Activated gamma-delta T cell treated with anti-CD3 and anti-CD28 coated beads, Interleukin-2, amount 50 U/mL, for 16 hours (primary cell): ENCODE measurements at regions not wholly inside any gene's neighbourhood (a gene's known extent, or its start where the extent isn't known, plus 50 kb on each side); places are given as distances from the start of the nearest gene placed in this dataset.

Source experiments
- DNase-seq: peaks from one replicate; pipeline ENCODE4 v3.0.0-alpha.2; 2020; ENCODE audit warnings: low read depth

DNA sequence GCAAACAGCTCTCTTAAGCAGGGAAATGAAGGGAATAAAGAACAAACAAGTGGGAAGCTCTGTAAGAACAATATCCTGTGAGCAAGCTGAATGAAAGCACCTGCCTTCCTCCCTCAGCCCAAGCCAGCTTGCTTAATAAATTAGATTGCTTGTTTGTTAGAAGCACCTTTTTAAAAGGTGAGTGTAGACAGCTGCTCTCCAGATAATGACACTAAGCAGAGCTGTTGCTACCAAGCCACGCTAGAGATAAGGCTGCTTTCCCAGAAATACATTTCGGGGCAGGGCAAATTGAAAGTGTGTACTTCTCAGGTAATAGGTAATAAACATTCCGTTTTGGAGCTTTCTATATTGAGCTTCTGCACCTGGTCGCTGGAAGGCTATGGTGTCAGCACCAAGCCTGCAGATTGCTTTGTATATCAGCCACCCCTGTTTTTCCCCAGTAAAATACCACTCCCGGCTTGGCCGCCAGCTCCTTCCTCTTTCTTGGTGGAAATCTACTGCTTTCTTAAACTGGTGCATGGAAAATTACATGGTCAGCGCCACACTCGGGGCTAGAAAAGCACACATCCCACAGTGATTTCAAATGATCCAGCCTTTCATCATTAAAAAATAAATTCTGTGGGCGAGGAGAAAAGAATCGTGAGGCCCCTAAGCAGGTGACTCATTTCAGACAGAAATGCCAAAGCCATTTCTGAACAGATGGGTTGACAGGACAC, 151.3 kb downstream of the ETS2 start:
- DNase-seq = no peak

DNA sequence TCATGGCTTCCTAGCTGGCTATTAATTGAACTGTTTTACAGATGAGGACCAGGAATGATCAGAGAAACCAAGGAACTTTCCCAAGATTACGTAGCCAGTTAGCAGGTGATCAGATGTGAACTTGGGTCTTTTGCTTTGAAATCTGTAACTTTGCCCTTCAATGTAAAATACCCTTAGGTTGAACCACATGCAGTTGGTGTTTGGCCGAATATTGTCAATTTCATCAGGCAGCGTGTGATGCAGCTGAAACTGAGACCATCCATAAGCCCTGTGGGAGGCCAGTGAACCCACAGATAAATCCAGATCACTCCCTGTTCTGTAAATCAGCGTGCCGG, 150.8 kb downstream of the ETS2 start:
- no peak for DNase-seq

DNA sequence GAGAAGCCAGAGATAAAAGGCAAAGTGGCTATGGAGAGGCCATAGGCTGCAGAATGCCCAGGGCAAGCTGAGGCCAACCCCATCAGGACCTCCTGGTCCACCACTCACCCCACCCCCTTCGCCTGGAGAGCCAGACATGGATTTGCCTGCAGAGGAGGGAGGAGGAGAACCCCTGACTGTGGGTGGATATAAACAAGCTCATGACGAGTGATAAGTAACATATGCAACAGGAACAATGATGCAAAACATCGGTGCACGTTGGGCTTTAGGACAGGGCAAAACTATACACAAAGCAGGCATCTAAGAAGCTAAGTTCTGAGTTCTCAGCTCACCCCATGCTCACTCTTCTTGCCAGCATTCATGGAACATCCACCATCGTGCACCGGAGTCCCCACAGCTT, 150.3 kb downstream of the ETS2 start:
- DNase-seq = no peak

DNA sequence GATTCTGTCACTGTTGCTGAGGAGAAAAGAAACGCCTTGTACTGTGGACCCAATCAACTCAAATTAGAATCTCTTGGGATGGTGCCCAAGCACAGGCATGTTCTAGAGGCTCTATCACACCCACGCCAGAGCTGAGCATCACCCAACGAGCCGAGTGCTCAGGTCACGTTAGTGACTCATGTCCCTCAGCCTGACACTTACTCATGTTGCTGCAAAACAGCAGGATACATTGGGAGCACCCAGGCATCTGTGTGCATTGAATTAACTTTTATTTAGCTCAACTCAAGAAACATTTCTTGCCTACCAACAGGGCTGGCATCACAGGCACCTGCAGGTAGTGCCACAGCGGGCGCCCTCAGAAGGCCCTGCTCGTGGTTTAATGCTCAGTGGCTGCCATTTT, 149.8 kb downstream of the ETS2 start:
- DNase-seq = no peak

DNA sequence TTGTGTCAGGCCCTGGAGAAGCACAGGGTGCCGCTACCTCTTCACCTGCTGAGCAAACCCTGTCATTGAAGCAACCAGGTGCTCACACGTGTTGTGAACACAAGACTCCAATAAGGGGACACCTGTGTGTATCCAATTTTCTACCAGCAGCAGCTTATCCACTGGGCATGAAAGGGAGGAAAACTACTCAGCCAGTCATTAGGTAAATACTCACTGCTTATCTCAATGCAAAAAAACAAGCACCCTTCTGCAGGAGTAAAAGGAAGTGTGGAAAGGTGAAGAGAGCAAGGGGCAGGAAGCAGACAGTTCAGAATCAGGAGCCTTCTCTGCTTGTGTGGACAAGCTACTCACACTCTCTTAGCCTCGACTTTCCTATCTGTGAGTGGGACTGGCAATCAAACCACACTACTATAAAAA, 148.9 kb downstream of the ETS2 start:
- no peak for DNase-seq

DNA sequence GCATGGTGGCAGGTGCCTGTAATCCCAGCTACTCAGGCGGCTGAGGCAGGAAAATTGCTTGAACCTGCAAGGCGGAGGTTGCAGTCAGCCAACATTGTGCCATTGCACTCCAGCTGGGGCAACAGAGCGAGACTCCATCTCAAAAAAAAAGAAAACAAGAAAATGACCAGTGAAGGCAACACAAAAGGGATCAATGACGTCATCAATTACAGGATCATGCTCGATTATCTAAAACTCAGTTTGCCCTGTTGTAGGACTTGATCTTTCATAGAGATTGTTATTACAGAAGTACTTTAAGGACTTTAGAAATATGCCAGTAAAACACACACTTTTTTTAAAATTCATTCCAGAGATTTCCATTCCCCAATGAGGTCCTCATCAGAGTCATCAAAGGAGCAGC, 147.8 kb downstream of the ETS2 start:
- DNase-seq = no peak

DNA sequence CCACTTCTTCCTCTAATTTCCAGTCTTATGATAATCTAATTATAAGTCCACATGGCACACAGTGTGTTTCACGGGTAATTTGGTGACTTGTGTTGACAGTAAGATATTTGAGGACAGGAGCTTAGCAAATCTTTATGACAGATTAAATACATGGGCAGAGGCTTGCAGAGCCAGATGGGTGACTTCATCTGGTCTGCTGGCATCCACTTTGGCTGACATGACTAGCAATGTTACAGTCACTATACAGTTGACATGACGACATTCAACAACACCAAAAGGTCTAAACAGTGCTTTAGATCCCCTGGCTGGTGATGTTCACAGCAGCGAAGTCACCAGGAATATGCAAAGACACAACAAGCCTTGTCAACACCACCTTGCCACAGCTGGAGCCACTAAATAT, 147.2 kb downstream of the ETS2 start:
- no peak for DNase-seq

DNA sequence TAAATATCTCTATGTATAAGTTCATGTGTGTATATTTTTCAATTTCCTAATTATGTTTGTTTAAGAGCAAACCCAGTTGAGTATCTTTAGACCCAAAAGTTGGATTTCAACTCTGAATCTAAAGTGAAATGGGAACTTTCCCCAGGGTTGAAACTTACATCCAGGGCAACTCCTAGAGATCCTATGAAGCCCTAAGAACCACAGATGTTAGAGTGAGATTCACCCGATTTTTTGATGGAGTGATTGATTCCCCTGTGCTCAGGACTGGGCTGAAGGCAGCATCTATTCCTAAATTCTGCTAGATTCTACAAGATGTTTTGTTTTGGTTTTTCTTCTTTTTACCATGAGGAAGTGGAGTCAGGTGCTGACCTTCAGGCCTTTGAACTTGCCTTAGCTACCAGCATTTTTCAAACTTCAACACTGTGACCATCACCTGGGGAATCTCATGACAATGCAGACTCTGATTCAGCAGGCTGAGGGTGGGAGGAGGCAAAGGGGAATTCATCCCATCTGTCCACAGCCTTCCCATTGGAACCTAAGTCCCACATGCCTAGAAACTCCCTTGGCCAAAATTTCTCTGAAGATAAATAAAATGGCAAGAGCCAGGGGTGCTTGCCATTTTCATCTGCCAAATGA, 145.5 kb downstream of the ETS2 start:
- no peak for DNase-seq

DNA sequence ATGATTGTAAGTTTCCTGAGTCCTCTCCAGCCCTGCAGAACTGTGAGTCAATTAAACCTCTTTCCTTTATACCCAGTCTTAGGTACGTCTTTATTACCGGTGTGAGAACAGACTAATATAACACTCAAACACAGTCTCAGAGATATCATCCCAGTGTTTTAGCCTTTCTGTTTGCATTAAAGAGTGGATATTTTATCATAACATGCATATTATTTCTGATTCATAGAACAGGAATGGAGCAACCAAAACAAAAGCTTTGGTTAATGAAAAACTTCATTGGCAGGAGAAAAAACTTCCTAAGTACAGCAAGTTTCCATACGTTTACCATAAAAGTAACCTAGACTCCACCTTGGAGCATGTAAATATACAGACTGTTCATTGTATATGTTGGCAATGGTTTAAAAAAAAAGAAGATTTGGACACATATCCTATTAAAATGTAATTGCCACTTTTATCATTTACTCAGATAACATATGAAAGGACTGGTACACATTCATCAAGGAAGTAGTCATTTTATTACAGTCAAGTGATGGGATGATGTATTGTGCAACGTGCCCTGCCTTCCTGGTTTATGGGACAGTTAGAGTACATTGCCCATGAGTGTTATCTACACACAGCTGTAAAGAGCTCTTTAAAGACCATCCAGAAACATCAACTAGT, 144.8 kb downstream of the ETS2 start:
- no peak for DNase-seq

DNA sequence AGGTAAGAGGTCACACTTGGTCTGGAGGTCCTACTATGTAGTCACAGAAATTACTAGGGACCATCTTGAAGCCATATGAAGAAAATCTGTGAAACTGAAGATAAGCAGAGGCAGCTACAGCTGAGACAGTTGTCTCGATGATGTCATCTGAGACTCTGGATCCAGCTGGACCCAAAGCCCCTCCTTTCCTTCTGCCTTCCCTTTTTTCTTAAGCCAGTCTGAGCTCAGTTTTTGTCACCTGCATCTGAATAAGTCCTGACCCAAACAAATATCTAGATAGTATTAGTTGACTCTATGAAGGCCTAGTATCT, 143.3 kb downstream of the ETS2 start:
- DNase-seq = no peak

DNA sequence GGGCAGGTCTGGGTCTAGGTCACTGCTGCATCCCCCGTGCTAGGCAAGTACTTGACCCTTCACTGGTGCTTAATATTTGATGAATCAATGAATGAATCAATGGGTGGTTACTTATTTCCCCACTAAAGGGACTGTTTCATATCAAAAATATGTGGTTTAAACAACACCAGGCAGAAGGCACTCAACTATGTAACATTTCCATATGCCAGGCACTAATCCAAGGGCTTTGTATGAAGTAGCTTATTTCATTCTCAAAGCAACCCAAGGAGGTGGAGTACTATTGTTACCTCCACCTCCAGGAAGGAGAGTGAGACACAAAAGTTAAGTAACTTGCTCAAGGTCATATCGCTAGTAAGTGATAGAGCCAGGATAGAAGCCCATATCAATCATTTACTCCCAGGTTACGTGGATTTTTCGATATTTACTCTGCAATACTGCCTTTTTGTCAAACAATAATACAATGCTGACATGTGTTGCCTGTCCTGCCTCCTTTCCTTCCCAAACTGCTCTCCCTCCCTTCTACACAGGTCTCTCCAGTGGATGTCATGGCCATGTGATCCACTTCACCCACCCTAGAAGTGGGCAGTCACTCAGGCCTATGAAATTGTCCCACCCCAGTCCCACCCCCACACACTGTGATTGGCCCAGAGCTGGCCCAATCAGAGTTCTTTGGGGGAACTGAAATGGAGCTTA, 142.8 kb downstream of the ETS2 start:
- no peak for DNase-seq

DNA sequence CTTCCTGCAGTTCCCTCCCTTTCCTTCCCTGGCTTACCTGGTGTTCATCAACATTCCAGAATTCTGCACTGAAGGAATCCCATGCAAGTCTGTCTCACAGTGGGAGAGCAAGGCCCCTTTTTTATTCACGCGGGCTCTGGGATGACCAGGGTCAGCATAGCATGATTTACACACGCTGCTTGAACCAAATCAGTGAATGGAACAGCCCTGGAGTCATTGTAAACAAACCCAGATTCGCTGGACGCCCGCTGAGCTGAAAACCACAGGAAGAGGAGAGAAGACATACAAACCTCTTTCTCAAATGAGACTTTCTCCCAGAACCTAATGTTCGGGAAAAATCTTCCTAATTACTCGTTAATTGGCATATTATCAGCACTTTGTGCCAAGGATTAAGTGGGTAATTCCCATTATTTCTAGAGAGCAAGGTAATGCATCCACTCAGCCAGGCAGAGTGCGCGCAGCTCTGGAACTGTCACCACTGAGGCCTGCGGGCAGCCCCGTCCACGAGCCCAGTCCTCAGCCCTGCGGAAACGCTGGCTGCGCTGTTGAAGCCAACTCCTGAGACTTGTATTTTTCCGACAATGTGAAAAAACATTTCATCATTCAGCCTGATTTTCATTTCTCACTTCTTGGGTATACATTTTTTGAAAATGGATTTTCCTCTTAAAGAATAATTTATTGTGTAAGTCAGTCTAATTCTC, 140.0 kb downstream of the ETS2 start:
- DNase-seq = no peak

DNA sequence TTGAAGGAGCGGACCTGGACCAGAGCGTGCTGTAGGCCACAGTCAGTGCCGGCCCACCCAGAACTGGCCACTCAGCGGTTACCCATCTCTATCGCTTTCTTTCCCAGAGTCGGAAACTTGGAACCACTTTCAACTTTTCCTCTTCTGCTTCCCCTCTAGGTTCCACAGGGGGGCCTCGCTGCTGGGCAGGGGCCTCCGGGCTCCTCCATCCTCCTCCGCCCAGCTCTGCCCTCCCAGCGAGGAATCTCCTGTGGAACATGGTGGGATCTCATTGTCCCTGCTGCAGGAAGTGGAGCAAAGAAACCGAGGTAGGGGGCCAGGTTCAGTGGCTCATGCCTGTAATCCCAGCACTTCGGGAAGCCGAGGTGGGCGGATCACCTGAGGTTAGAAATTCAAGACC, 139.2 kb downstream of the ETS2 start:
- DNase-seq = no peak

DNA sequence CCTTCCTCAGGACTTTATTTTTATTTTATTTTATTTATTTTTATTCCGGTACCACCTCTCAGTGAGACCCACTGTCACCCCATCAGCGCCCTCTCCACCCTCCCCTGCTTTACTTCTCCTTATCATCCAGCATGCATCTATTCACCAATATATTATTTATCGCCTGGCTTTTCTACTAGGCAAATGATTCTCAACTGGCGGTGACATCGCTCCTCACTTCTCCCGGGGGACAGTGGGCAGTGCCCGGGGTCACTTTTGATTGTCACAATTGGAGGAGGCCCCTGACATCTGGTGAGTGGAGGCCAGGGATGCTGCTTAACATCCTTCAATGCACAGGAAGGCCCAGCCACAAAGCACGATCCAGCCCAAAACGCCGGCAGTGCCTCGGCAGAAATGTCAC, 138.7 kb downstream of the ETS2 start:
- DNase-seq = no peak

DNA sequence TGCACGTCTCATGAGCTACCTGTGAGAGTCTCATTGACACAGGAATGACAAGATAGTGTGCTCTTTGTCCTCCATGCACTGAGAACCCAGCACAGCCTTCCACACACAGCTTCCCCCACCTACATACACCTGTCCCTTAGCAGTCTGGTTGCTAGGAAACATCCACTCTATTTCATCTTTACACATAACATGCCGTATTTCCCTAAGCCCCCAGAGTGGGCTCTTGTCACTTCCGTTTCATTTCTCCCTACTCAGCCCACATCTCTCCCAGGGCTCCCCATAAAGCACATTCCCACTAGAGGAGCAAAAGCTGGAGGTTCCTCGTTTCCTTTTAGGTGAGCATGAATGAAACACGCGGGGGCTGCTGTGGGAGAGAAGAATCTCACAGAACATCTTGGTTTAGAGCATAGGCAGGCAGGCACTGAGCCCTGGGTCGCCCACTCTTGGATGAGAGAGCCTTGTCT, 137.1 kb downstream of the ETS2 start:
- DNase-seq = no peak

DNA sequence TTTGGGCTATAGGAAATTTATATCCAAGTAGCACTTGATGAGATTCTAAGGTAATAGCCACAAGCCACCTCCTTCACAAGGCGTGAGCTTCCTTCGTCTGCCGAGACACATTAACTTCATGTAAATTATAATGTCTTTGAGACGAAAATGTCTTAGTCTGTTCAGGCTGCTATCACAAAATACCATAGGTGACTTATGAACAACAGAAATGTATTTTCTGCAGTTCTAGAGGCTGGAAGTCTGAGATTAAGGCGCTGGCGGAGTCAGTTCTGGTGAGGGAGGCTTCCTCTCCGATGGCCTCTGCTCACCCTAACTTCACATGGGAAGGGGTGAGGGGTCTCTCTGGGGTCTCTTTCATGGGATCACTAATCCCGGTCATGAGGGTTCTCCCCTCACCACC, 133.0 kb downstream of the ETS2 start:
- DNase-seq = no peak

DNA sequence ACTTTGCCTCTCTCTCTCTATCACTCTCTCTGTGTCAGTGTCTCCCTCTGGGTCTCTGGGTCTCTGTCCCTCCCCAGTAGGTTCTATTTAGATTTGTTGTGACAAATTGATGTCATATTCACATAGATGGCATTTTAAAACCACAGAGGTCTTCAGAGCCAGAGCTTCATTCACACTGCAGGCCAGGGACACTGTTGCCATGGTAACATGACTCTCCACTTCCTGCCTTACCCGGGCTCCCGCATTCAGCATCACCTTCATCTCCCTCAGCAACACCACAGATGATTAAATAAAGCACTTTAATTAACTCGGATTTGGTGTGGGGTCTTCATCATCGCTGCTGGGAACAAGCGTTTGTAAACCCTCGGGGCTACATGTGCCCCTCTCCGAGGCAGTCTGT, 132.6 kb downstream of the ETS2 start:
- DNase-seq = peak; percentile 3

DNA sequence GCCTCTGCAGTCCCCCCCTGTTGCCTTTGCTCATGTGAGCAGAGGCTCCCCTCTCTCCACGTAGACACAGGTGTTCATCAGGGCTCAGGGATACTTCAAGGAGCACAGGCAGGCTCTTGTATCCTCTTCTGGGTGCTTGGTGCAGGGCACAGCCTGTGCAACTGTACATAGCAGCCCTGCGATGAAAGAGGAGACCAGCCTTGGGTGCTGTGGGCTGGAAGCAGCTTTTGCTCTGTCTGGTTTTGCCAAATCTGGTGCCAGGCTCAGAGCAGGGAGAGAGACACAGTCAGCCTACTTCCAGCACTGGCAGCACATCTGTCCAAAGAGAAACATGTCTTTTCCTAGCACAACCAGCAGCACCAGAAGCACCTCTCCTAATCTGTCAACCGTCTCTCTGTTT, 132.1 kb downstream of the ETS2 start:
- no peak for DNase-seq

DNA sequence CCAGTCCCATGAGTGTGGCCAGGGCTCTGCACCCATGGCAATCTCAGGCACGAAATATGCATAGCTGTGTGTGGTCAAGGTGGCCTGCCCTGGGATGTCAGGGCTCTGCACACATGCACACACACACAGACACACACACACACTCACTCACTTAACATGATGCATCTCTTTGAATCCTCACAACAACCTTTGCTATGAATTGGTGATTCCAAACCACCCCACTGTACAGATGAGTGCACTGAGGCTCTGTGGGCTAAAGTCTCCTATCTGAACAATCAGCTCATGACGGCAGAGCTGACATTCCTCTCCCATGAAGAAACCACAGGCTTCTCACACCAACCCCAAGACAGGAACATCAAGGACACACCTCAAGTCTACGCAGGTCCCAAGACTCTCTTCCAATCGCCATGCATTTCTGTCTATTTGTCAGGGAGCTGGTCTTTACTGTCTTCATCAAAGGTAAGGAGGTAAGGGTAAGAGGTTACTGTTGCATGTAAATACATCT, 131.6 kb downstream of the ETS2 start:
- DNase-seq = no peak

DNA sequence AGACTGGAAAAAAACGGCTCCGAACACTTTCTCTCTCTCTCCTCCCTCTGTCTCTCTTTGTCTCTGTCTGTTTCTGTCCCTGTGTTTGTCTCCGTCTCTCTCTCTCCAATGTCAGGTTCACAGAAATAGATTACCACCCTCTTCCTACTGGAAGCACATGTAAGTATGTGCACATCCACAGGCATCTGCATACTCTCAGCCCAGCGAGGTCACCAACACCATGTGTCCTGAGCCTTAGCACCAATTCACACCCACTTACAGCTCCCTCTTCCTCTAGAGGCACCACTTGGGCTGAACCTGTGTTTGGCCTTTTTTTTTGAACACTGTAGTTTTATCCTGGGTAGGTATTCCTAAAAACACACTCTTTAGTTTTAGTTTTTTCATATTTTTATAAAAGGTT, 130.5 kb downstream of the ETS2 start:
- DNase-seq = no peak

DNA sequence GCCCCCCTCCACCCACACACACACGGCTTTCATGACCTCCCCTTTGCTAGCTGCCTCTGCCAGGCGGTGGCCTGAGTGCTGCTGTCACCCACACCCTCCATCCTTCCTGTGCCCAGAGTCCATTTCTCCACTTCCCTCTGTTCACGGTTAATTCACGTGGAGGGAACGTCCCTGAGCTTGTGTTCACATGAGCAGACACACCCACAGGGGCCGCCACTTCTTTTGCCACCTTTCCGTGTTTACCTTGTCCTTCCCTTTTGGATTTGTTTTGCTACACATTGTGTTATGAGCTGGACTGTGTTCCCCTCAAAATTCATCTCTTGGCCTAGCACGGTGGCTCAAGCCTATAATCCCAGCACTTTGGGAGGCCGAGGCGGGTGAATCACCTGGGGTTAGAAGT, 128.0 kb downstream of the ETS2 start:
- DNase-seq = no peak

DNA sequence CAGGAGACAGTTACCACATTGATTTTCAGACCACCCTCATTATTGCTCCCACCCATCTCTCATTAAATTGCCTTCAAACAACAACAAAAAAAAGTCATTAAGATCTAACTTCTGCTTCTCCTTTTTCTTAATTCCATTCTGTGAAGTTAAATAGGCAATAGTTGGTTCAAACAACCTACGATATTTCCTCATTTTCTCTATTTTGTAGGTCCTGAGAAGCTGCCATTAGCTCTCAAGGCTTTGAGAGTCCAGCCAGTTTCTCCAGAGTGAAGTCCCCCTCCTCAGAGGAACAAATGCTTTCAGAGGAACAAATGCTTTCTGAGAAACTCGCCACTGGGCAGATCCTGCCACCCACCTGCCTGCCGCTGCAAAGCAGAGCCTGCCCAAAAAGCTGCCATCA, 125.6 kb downstream of the ETS2 start:
- DNase-seq = no peak
